ENCODE measurements at regions not wholly inside any gene's neighbourhood (a gene's known extent, or its start where the extent isn't known, plus 50 kb on each side); places are given as distances from the start of the nearest gene placed in this dataset.
A peak's percentile ranks its signal among the peaks of the same experiment; 100 is the strongest.
"Not testable (repeated sequence)": the region's sequence is repeated elsewhere in the genome, so short reads cannot be mapped to it uniquely, and the experiment has no call there.

GRCh38 chr12:82300611-82301010, 57.6 kb downstream of the CCDC59 start:
- DNase-seq = no peak

GRCh38 chr12:82299319-82300025, 58.7 kb downstream of the CCDC59 start:
- no peak for DNase-seq

GRCh38 chr12:82290415-82290814, 67.8 kb downstream of the CCDC59 start:
- no peak for DNase-seq

- not testable (repeated sequence) for DNase-seq
Observed at GRCh38 chr12:82281335-82281734, 76.9 kb downstream of the CCDC59 start.

GRCh38 chr12:82279536-82280058, 78.6 kb downstream of the CCDC59 start:
- peak in 1 of 2 experiments; percentile 58 for DNase-seq

GRCh38 chr12:82277582-82277981, 80.6 kb downstream of the CCDC59 start:
- peak in 1 of 2 experiments; percentile 6 for DNase-seq

GRCh38 chr12:82242729-82243128, 115.5 kb downstream of the CCDC59 start:
- DNase-seq = no peak

GRCh38 chr12:82225871-82226270, 132.3 kb downstream of the CCDC59 start:
- DNase-seq = peak in 1 of 2 experiments; percentile 23

GRCh38 chr12:82223426-82223825, 134.8 kb downstream of the CCDC59 start:
- no peak for DNase-seq

GRCh38 chr12:82216475-82216874, 141.7 kb downstream of the CCDC59 start:
- DNase-seq = no peak

GRCh38 chr12:82213761-82214160, 144.4 kb downstream of the CCDC59 start:
- no peak for DNase-seq

- DNase-seq = no peak
Observed at GRCh38 chr12:82210882-82211281, 147.3 kb downstream of the CCDC59 start.

GRCh38 chr12:82209533-82209932, 148.7 kb downstream of the CCDC59 start:
- DNase-seq = no peak

- DNase-seq = no peak
Observed at GRCh38 chr12:82207556-82207955, 150.6 kb downstream of the CCDC59 start.

- DNase-seq = no peak
Observed at GRCh38 chr12:82203086-82203485, 155.1 kb downstream of the CCDC59 start.

GRCh38 chr12:82187595-82187994, 170.6 kb downstream of the CCDC59 start:
- no peak for DNase-seq

GRCh38 chr12:82187011-82187410, 171.2 kb downstream of the CCDC59 start:
- no peak for DNase-seq

- no peak for DNase-seq
Observed at GRCh38 chr12:82186282-82186681, 171.9 kb downstream of the CCDC59 start.

- DNase-seq = no peak
Observed at GRCh38 chr12:82184844-82185243, 173.3 kb downstream of the CCDC59 start.

- DNase-seq = no peak
Observed at GRCh38 chr12:82182601-82183190, 175.5 kb downstream of the CCDC59 start.

GRCh38 chr12:82176761-82177490, 181.3 kb downstream of the CCDC59 start:
- peak in 1 of 2 experiments; percentile 46 for DNase-seq

- DNase-seq = peak in 1 of 2 experiments; percentile 42
Observed at GRCh38 chr12:82176026-82176425, 182.2 kb downstream of the CCDC59 start.

- DNase-seq = peak; percentile 93 to 99
Observed at GRCh38 chr12:82174936-82175335, 183.3 kb downstream of the CCDC59 start.

GRCh38 chr12:82174383-82174782, 183.8 kb downstream of the CCDC59 start:
- DNase-seq = peak; percentile 57 to 85

Measured in NCI-H2081 (cell line).